NCI-H2029 (cell line): ENCODE measurements at regions not wholly inside any gene's neighbourhood (a gene's known extent, or its start where the extent isn't known, plus 50 kb on each side); places are given as distances from the start of the nearest gene placed in this dataset.
"Not testable (repeated sequence)": the region's sequence is repeated elsewhere in the genome, so short reads cannot be mapped to it uniquely, and the experiment has no call there.

Source experiments
- DNase-seq: peaks from one replicate; lab custom pipeline; 2025; lab: John Stamatoyannopoulos, UW

- no peak for DNase-seq
Measured at GRCh38 chr10:11667756-11668155, 56.3 kb upstream of the USP6NL start.

GRCh38 chr10:11663763-11664555, 52.5 kb upstream of the USP6NL start:
- no peak for DNase-seq

DNA sequence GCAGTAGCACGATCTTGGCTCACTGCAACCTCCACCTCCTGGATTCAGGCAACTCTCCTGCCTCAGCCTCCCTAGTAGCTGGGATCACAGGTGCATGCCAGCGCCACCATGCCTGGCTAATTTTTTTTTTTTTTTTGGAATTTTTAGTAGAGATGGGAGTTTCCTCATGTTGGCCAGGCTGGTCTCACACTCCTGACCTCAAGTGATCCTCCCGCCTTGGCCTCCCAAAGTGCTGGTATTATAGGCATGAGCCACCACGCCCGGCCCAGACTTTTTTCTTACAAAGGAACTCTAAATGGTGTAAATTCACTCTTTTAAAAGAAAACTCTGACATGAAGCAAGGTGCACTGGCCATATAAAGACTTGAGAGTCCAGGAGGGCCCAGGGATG, 51.7 kb upstream of the USP6NL start:
- not testable (repeated sequence) for DNase-seq

DNA sequence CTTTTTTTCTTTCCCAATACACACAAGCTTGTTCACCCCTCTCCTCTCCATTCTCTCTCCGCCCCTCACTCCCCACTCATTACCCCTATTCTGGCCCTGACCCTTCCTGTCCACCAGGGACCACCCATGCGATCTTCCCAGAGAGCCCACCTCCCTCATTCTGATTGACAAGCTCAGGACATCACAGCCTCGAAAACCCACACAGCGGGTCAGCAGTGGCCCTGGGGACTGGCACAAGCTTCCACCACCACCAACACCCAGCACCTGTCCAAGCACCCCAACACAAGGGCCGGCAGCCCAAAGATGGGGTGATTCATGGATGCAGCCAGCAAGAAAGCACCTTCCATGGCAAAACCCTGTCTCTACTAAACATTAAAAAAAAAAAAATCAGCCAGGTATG, 50.0 kb upstream of the USP6NL start:
- DNase-seq = no peak
